ENCODE measurements at regions not wholly inside any gene's neighbourhood (a gene's known extent, or its start where the extent isn't known, plus 50 kb on each side); places are given as distances from the start of the nearest gene placed in this dataset.

DNA sequence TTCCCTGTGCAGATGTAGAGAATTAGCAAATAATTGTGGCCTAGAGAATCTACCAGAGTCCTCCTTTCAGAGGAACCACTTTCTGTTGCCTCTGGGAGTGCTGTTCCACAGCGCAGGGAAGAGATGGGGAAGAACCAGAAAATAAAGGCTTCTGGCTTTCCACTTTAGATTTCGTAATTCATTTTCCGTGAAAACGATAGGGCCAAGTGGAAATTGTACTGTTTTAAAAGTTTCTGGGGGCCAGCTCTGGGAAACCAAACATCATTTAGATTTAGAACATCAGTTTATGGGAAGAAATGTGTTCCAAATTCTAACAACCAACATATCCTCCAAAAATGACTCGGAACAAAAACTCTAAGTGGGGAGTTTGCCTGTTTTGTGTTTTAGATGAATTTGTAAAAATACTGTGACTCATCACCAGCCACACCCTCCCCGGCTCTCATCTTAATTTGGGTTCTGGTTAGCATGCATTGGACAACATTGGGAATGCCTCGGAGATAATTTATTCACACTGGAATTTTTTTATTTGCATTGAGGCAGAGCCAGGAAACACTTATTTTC is 65.2 kb upstream of the LNX1 start:
- no peak for DNase-seq (ENCODE audit: low read depth in 4 of 4, low spot score in 2 of 4)

DNA sequence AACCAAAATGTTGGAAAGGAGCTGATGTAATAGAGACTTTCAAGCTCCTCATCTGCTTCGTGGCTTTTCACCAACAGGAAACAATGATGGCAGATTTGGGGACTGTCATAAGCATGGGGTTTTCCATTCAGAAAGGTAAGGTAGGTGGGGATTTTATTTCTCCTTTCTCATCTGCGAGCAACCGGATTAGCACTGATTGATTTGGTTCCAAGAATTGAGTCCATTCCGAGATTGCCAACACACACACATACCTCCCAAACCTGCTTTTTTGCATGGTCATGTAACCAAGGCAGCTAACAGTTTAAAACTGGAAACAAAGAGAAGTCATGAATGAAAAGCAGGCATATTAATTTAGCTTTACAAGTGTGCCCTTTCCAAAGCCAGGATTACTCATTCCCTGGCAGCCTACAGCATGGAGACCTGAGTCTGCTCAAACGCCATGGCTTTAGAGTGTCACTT is 63.0 kb upstream of the LNX1 start:
- DNase-seq (ENCODE audit: low read depth in 4 of 4, low spot score in 2 of 4), result no peak

GRCh38 chr4:53653484-53654053 is 62.3 kb upstream of the LNX1 start:
- no peak for DNase-seq (ENCODE audit: low read depth in 4 of 4, low spot score in 2 of 4)

DNA sequence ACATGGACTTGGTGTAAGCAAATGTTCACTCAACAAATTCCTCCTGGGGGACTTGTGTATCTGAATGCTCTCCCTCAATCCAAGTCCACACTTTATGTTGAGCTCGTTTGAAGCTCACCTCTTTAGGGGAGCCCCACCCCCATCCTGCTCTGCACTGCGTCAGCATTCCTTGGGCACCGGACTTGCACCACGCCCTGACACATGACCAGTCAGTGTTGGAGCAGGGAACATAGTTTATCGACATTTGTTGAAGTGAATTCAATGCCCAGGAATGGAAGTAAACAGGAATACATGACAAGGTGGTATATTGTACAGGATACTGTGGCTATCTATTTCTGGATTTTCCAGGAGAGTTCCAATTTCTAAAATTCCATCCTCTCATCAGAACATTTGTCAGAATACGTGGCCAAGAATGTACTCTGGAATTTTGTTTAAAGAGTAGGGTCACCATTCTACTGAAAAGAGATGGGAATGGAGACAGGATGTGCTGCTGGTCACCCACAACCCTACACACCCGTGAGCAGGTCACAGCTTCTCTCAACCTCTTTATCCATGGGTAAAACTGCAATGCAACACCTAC is 60.0 kb upstream of the LNX1 start:
- DNase-seq (ENCODE audit: low read depth in 4 of 4, low spot score in 2 of 4), result no peak

DNA sequence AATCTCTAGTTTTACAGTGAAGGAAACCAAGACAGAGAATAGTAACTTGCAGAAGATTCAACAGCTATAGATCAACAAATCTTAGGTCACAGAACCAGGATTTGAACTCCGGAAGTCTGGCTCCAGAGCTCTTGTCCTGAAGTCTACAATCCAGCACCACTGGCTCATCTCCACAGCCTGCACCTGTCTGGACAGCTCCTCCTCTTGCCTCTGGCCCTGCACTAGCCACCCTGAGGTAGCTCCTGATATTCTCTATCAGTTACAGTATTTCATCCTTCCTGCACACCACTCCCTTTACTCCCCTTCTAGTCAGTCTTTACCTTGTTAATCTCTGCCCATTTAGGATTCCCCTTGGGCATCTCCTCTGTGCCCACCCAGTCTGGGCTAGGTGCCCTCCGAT is 58.1 kb upstream of the LNX1 start:
- no peak for DNase-seq (ENCODE audit: low read depth in 4 of 4, low spot score in 2 of 4)

- no peak for DNase-seq (ENCODE audit: low read depth in 4 of 4, low spot score in 2 of 4)
Observed at GRCh38 chr4:53647547-53647946, 56.3 kb upstream of the LNX1 start.

GRCh38 chr4:53646795-53647194 is 55.5 kb upstream of the LNX1 start:
- DNase-seq (ENCODE audit: low read depth in 4 of 4, low spot score in 2 of 4), result no peak

DNA sequence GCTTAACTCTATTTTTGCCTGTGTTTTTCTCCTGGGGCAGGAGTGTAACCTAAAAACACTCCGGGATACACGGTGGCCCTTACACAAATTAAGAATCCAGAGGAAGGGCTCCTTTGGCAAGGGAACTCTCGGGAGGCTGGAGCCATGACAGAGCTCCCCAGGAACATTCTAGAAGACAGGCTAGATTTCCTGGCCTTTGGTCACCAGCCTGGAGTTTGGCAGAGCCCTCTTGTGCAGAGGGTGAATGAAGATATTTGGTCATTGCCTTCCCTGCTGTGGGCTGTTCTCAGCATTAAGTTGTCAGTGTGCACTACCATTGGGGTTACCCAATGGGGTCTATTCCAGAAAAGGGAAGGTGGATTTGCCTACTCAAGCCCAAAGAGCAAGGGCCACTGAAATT is 53.8 kb upstream of the LNX1 start:
- DNase-seq (ENCODE audit: low read depth in 4 of 4, low spot score in 2 of 4), result no peak

DNA sequence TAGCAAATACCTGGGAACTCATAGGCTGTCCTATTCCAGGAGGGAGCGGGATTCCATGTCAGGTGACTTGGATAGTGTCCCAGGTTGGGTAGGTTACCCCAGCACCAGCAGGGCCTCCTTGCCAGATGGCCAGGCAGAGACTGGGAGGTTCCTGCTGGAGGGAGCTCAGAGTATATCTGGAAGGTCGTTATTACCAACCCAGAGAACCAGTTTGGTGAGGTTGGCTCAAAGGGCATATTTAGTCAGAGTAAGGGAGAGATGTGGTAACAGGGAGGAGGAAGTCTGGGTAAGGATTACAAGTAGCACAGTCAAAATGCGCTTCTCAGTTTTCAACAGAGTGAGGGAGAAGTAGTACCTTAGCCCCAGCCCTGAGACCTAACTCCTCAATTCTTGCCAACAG is 53.3 kb upstream of the LNX1 start:
- DNase-seq (ENCODE audit: low read depth in 4 of 4, low spot score in 2 of 4), result no peak

Data from left renal cortex interstitium (tissue), 4 donors.